ENCODE measurements at regions not wholly inside any gene's neighbourhood (a gene's known extent, or its start where the extent isn't known, plus 50 kb on each side); places are given as distances from the start of the nearest gene placed in this dataset.

GRCh38 chr4:146059151-146059550 lies 116.4 kb upstream of the LSM6 start:
- no CpG with 5 or more reads among the region's 1 CpG for WGBS (ENCODE audit: extremely low coverage, insufficient coverage, low lambda C conversion rate)
- Histone ChIP-seq H3K79me2 (ENCODE audit: control insufficient read depth, insufficient read depth, low read length) (no peaks in the 10 kb centered on the region), H3K27me3 (ENCODE audit: insufficient read depth, low read length, poor library complexity) (no peaks in the 10 kb centered on the region), H4K8ac (ENCODE audit: low read depth, low read length) (no peak overlapping the region), H3K4me2 (ENCODE audit: low read length) (no peak overlapping the region), H3K23ac (ENCODE audit: low read length) (no peak overlapping the region), H2BK120ac (ENCODE audit: low read depth, low read length) (no peak overlapping the region), H4K5ac (ENCODE audit: low read length) (no peak overlapping the region), H2BK15ac (replicated peaks; ENCODE audit: low read depth) (no peak overlapping the region), H3K9ac (ENCODE audit: low read length) (no peak overlapping the region), H3K79me1 (ENCODE audit: low read length) (no peaks in the 10 kb centered on the region), H3K56ac (ENCODE audit: low read length) (no peak overlapping the region), H3K4ac (ENCODE audit: low read depth, low read length) (no peak overlapping the region), H3K27ac (ENCODE audit: low read depth, low read length) (no peak overlapping the region), H2AK5ac (ENCODE audit: low read length) (no peak overlapping the region), H3K18ac (ENCODE audit: low read length) (no peak overlapping the region), H3K36me3 (ENCODE audit: control insufficient read depth, insufficient read depth, low read length) (no peaks in the 10 kb centered on the region), H2BK5ac (ENCODE audit: low read length) (no peak overlapping the region), H3K4me1 (ENCODE audit: control insufficient read depth, low read depth, low read length) (no peaks in the 10 kb centered on the region), H3K4me3 (ENCODE audit: low read length) (no peak overlapping the region)
- DNase-seq: no peak

- no peak overlapping the region for H4K8ac ChIP-seq (ENCODE audit: low read depth, low read length)
- H3K79me2 ChIP-seq (ENCODE audit: control insufficient read depth, insufficient read depth, low read length): no peaks in the 10 kb centered on the region
- H3K18ac ChIP-seq (ENCODE audit: low read length): no peak overlapping the region
- no peaks in the 10 kb centered on the region for H3K79me1 ChIP-seq (ENCODE audit: low read length)
- no peak overlapping the region for H2BK15ac ChIP-seq (replicated peaks; ENCODE audit: low read depth)
- no peak overlapping the region for H2AK5ac ChIP-seq (ENCODE audit: low read length)
- no CpG with 5 or more reads among the region's 1 CpG for WGBS (ENCODE audit: extremely low coverage, insufficient coverage, low lambda C conversion rate)
- DNase-seq: no peak
- no peak overlapping the region for H4K5ac ChIP-seq (ENCODE audit: low read length)
- no peaks in the 10 kb centered on the region for H3K27me3 ChIP-seq (ENCODE audit: insufficient read depth, low read length, poor library complexity)
- H2BK5ac ChIP-seq (ENCODE audit: low read length): no peak overlapping the region
- H3K9ac ChIP-seq (ENCODE audit: low read length): no peak overlapping the region
- H3K27ac ChIP-seq (ENCODE audit: low read depth, low read length): no peak overlapping the region
- H3K36me3 ChIP-seq (ENCODE audit: control insufficient read depth, insufficient read depth, low read length): no peaks in the 10 kb centered on the region
- no peak overlapping the region for H3K4ac ChIP-seq (ENCODE audit: low read depth, low read length)
- H3K4me2 ChIP-seq (ENCODE audit: low read length): no peak overlapping the region
- no peak overlapping the region for H3K56ac ChIP-seq (ENCODE audit: low read length)
- no peak overlapping the region for H3K23ac ChIP-seq (ENCODE audit: low read length)
- H3K4me1 ChIP-seq (ENCODE audit: control insufficient read depth, low read depth, low read length): no peaks in the 10 kb centered on the region
- H2BK120ac ChIP-seq (ENCODE audit: low read depth, low read length): no peak overlapping the region
- H3K4me3 ChIP-seq (ENCODE audit: low read length): no peak overlapping the region
Observed at GRCh38 chr4:146058531-146058930, 117.0 kb upstream of the LSM6 start.

GRCh38 chr4:146054676-146055075 lies 116.1 kb upstream of the ZNF827 start:
- Histone ChIP-seq H2BK15ac (replicated peaks; ENCODE audit: low read depth) (no peak overlapping the region), H3K4me2 (ENCODE audit: low read length) (no peak overlapping the region), H3K27ac (ENCODE audit: low read depth, low read length) (no peak overlapping the region), H3K9ac (ENCODE audit: low read length) (no peak overlapping the region), H3K4ac (ENCODE audit: low read depth, low read length) (no peak overlapping the region), H3K79me2 (ENCODE audit: control insufficient read depth, insufficient read depth, low read length) (no peaks in the 10 kb centered on the region), H2AK5ac (ENCODE audit: low read length) (no peak overlapping the region), H3K36me3 (ENCODE audit: control insufficient read depth, insufficient read depth, low read length) (no peaks in the 10 kb centered on the region), H3K4me1 (ENCODE audit: control insufficient read depth, low read depth, low read length) (no peaks in the 10 kb centered on the region), H3K79me1 (ENCODE audit: low read length) (no peaks in the 10 kb centered on the region), H4K5ac (ENCODE audit: low read length) (no peak overlapping the region), H2BK5ac (ENCODE audit: low read length) (no peak overlapping the region), H3K56ac (ENCODE audit: low read length) (no peak overlapping the region), H3K23ac (ENCODE audit: low read length) (no peak overlapping the region), H3K27me3 (ENCODE audit: insufficient read depth, low read length, poor library complexity) (no peaks in the 10 kb centered on the region), H3K18ac (ENCODE audit: low read length) (no peak overlapping the region), H2BK120ac (ENCODE audit: low read depth, low read length) (no peak overlapping the region), H4K8ac (ENCODE audit: low read depth, low read length) (no peak overlapping the region), H3K4me3 (ENCODE audit: low read length) (no peak overlapping the region)
- no peak for DNase-seq

GRCh38 chr4:146053891-146054290 lies 115.3 kb upstream of the ZNF827 start:
- Histone ChIP-seq H3K56ac (ENCODE audit: low read length) (no peak overlapping the region), H3K4me1 (ENCODE audit: control insufficient read depth, low read depth, low read length) (no peaks in the 10 kb centered on the region), H3K36me3 (ENCODE audit: control insufficient read depth, insufficient read depth, low read length) (no peaks in the 10 kb centered on the region), H2AK5ac (ENCODE audit: low read length) (no peak overlapping the region), H2BK120ac (ENCODE audit: low read depth, low read length) (no peak overlapping the region), H3K79me1 (ENCODE audit: low read length) (no peaks in the 10 kb centered on the region), H3K4me2 (ENCODE audit: low read length) (no peak overlapping the region), H4K5ac (ENCODE audit: low read length) (no peak overlapping the region), H4K8ac (ENCODE audit: low read depth, low read length) (no peak overlapping the region), H3K18ac (ENCODE audit: low read length) (no peak overlapping the region), H3K27ac (ENCODE audit: low read depth, low read length) (no peak overlapping the region), H3K4me3 (ENCODE audit: low read length) (no peak overlapping the region), H3K9ac (ENCODE audit: low read length) (no peak overlapping the region), H3K4ac (ENCODE audit: low read depth, low read length) (no peak overlapping the region), H2BK5ac (ENCODE audit: low read length) (no peak overlapping the region), H2BK15ac (replicated peaks; ENCODE audit: low read depth) (no peak overlapping the region), H3K79me2 (ENCODE audit: control insufficient read depth, insufficient read depth, low read length) (no peaks in the 10 kb centered on the region), H3K23ac (ENCODE audit: low read length) (no peak overlapping the region), H3K27me3 (ENCODE audit: insufficient read depth, low read length, poor library complexity) (no peaks in the 10 kb centered on the region)
- WGBS (ENCODE audit: extremely low coverage, insufficient coverage, low lambda C conversion rate): no CpG with 5 or more reads among the region's 1 CpG
- DNase-seq: no peak

- H3K9ac ChIP-seq (ENCODE audit: low read length): no peak overlapping the region
- no CpG with 5 or more reads among the region's 3 CpGs for WGBS (ENCODE audit: extremely low coverage, insufficient coverage, low lambda C conversion rate)
- H3K23ac ChIP-seq (ENCODE audit: low read length): no peak overlapping the region
- no peak overlapping the region for H3K18ac ChIP-seq (ENCODE audit: low read length)
- no peak overlapping the region for H2AK5ac ChIP-seq (ENCODE audit: low read length)
- no peak overlapping the region for H4K5ac ChIP-seq (ENCODE audit: low read length)
- H2BK15ac ChIP-seq (replicated peaks; ENCODE audit: low read depth): no peak overlapping the region
- no peak overlapping the region for H3K4me2 ChIP-seq (ENCODE audit: low read length)
- no peaks in the 10 kb centered on the region for H3K36me3 ChIP-seq (ENCODE audit: control insufficient read depth, insufficient read depth, low read length)
- DNase-seq: no peak
- no peaks in the 10 kb centered on the region for H3K4me1 ChIP-seq (ENCODE audit: control insufficient read depth, low read depth, low read length)
- no peak overlapping the region for H3K27ac ChIP-seq (ENCODE audit: low read depth, low read length)
- H3K56ac ChIP-seq (ENCODE audit: low read length): no peak overlapping the region
- no peak overlapping the region for H4K8ac ChIP-seq (ENCODE audit: low read depth, low read length)
- H2BK5ac ChIP-seq (ENCODE audit: low read length): no peak overlapping the region
- H3K4me3 ChIP-seq (ENCODE audit: low read length): no peak overlapping the region
- no peaks in the 10 kb centered on the region for H3K79me2 ChIP-seq (ENCODE audit: control insufficient read depth, insufficient read depth, low read length)
- no peak overlapping the region for H2BK120ac ChIP-seq (ENCODE audit: low read depth, low read length)
- H3K4ac ChIP-seq (ENCODE audit: low read depth, low read length): no peak overlapping the region
- H3K79me1 ChIP-seq (ENCODE audit: low read length): no peaks in the 10 kb centered on the region
- no peaks in the 10 kb centered on the region for H3K27me3 ChIP-seq (ENCODE audit: insufficient read depth, low read length, poor library complexity)
Observed at GRCh38 chr4:146051728-146052391, 113.2 kb upstream of the ZNF827 start.

GRCh38 chr4:146051223-146051622 lies 112.6 kb upstream of the ZNF827 start:
- H3K79me2 ChIP-seq (ENCODE audit: control insufficient read depth, insufficient read depth, low read length): no peaks in the 10 kb centered on the region
- no peak overlapping the region for H3K23ac ChIP-seq (ENCODE audit: low read length)
- no peak overlapping the region for H2BK5ac ChIP-seq (ENCODE audit: low read length)
- H3K4ac ChIP-seq (ENCODE audit: low read depth, low read length): no peak overlapping the region
- no peak overlapping the region for H2BK15ac ChIP-seq (replicated peaks; ENCODE audit: low read depth)
- H2AK5ac ChIP-seq (ENCODE audit: low read length): no peak overlapping the region
- H3K18ac ChIP-seq (ENCODE audit: low read length): no peak overlapping the region
- H4K8ac ChIP-seq (ENCODE audit: low read depth, low read length): no peak overlapping the region
- H3K36me3 ChIP-seq (ENCODE audit: control insufficient read depth, insufficient read depth, low read length): no peaks in the 10 kb centered on the region
- H3K4me1 ChIP-seq (ENCODE audit: control insufficient read depth, low read depth, low read length): no peaks in the 10 kb centered on the region
- H3K56ac ChIP-seq (ENCODE audit: low read length): no peak overlapping the region
- H3K4me2 ChIP-seq (ENCODE audit: low read length): no peak overlapping the region
- no peak overlapping the region for H2BK120ac ChIP-seq (ENCODE audit: low read depth, low read length)
- DNase-seq: no peak
- H3K79me1 ChIP-seq (ENCODE audit: low read length): no peaks in the 10 kb centered on the region
- H3K27ac ChIP-seq (ENCODE audit: low read depth, low read length): no peak overlapping the region
- H3K27me3 ChIP-seq (ENCODE audit: insufficient read depth, low read length, poor library complexity): no peaks in the 10 kb centered on the region
- H4K5ac ChIP-seq (ENCODE audit: low read length): no peak overlapping the region
- no peak overlapping the region for H3K4me3 ChIP-seq (ENCODE audit: low read length)
- no peak overlapping the region for H3K9ac ChIP-seq (ENCODE audit: low read length)

Measured in mesendoderm (in vitro differentiated cells).